Gastroesophageal sphincter (tissue), 4 donors: ENCODE measurements at regions not wholly inside any gene's neighbourhood (a gene's known extent, or its start where the extent isn't known, plus 50 kb on each side); places are given as distances from the start of the nearest gene placed in this dataset.

Source experiments
- ATAC-seq: fragments of 150-250 bp; one replicate; pipeline ENCODE4 v1.9.1; 2016; ENCODE audit warnings: mild to moderate bottlenecking, moderate library complexity
- H3K27ac ChIP-seq, 4 donors: fragments of 200-600 bp; sonication (generic) in 3 of 4; 1 replicate in 3 of 4; 2 replicates in 1 of 4; pipeline ENCODE4 v1.5.1; 2016 to 2019
- H3K27me3 ChIP-seq: fragments of 200-600 bp; sonication (generic); one replicate; pipeline ENCODE4 v1.5.1; 2019
- H3K36me3 ChIP-seq, 2 donors: fragments of 200-600 bp; sonication (generic); one replicate each; pipeline ENCODE4 v1.5.1; 2019; ENCODE audit warnings: control low read depth in 1 of 2
- H3K4me1 ChIP-seq, 3 donors: fragments of 200-600 bp; sonication (generic); 1 replicate in 2 of 3; 2 replicates in 1 of 3; pipeline ENCODE4 v1.5.1; 2016 to 2019; ENCODE audit warnings: control low read depth in 2 of 3
- H3K4me3 ChIP-seq, 2 donors: fragments of 200-600 bp; sonication (generic); one replicate each; pipeline ENCODE4 v1.5.1; 2019; ENCODE audit warnings: mild to moderate bottlenecking in 1 of 2, moderate library complexity in 1 of 2
- H3K9me3 ChIP-seq, 3 donors: fragments of 200-600 bp; sonication (generic); one replicate each; pipeline ENCODE4 v1.5.1; 2017 to 2019; ENCODE audit warnings: control low read depth in 2 of 3
- CTCF ChIP-seq, 4 experiments: fragments of 200-600 bp in 2 of 4; fragments of 450-650 bp in 2 of 4; sonication (generic) in 1 of 4; IDR thresholded peaks; one replicate each; pipeline ENCODE4 v1.5.1; 2017 to 2019; ENCODE audit warnings: antibody characterized with exemption in 4 of 4, mild to moderate bottlenecking in 2 of 4, moderate library complexity in 2 of 4
- EP300 ChIP-seq: sonication (generic); formaldehyde crosslinking; IDR thresholded peaks from one replicate; pipeline ENCODE4 v1.6.1; 2017; ENCODE audit warnings: antibody characterized with exemption, mild to moderate bottlenecking
- POLR2A ChIP-seq, 2 donors: fragments of 450-650 bp; IDR thresholded peaks; one replicate each; pipeline ENCODE4 v1.6.1; 2017; ENCODE audit warnings: antibody characterized with exemption in 2 of 2, mild to moderate bottlenecking in 2 of 2, moderate library complexity in 1 of 2
- POLR2AphosphoS5 ChIP-seq: sonication (generic); formaldehyde crosslinking; IDR thresholded peaks from one replicate; pipeline ENCODE4 v1.6.1; 2017; ENCODE audit warnings: antibody characterized with exemption
- WGBS, 2 donors: methylation state at CpG; one replicate each; pipeline ENCODE4 v1.1.5; 2018; ENCODE audit warnings: low coverage in 1 of 2; 5-methylcytosine and 5-hydroxymethylcytosine counted together

- H3K4me3 ChIP-seq: no peak overlapping the region
- H3K27me3 ChIP-seq: no peaks in the 10 kb centered on the region
- H3K36me3 ChIP-seq: peaks cover 0 to 77% of the 10 kb centered on the region in 2 donors
- H3K9me3 ChIP-seq: peaks cover 0 to 5% (median 0%) of the 10 kb centered on the region in 3 donors
- peak overlapping the region in 2 of 4 donors; percentile 2 to 53 for H3K27ac ChIP-seq
- TF ChIP-seq POLR2AphosphoS5 (no peak), EP300 (no peak), POLR2A (IDR thresholded peaks at IDR 0.05) (no peak), CTCF (IDR thresholded peaks at IDR 0.05) (no peak)
- WGBS, 2 donors: 30 to 42% methylated on average over 4 of the region's 4 CpGs
- peaks cover 0 to 41% (median 10%) of the 10 kb centered on the region in 3 donors for H3K4me1 ChIP-seq
- no peak for ATAC-seq
These were observed 103.3 kb downstream of the NCOR2 start for GRCh38 chr12:124464062-124464461.

- Histone ChIP-seq H3K9me3 (peaks cover 0 to 4% (median 0%) of the 10 kb centered on the region in 3 donors), H3K4me3 (no peak overlapping the region), H3K4me1 (peaks cover 0 to 46% (median 11%) of the 10 kb centered on the region in 3 donors), H3K36me3 (peaks cover 0 to 80% of the 10 kb centered on the region in 2 donors), H3K27ac (peak overlapping the region in 3 of 4 donors; percentile 44 to 55 (median 53)), H3K27me3 (no peaks in the 10 kb centered on the region)
- TF ChIP-seq CTCF (IDR thresholded peaks at IDR 0.05) (no peak), EP300 (no peak), POLR2AphosphoS5 (no peak), POLR2A (IDR thresholded peaks at IDR 0.05) (no peak)
- no peak for ATAC-seq
- 30% methylated on average over 2 of the region's 23 CpGs; no CpG with 5 or more reads in 1 of the 2 donors for WGBS, 2 donors
These were observed 104.0 kb downstream of the NCOR2 start for GRCh38 chr12:124463341-124463921.

GRCh38 chr12:124462750-124463149 is 104.7 kb downstream of the NCOR2 start:
- H3K36me3 ChIP-seq: peaks cover 0 to 81% of the 10 kb centered on the region in 2 donors
- peaks cover 0 to 4% (median 0%) of the 10 kb centered on the region in 3 donors for H3K9me3 ChIP-seq
- no peak overlapping the region for H3K4me3 ChIP-seq
- peaks cover 0 to 53% (median 18%) of the 10 kb centered on the region in 3 donors for H3K4me1 ChIP-seq
- TF ChIP-seq POLR2A (IDR thresholded peaks at IDR 0.05) (no peak), CTCF (IDR thresholded peaks at IDR 0.05) (no peak), POLR2AphosphoS5 (no peak), EP300 (no peak)
- peak overlapping the region in 3 of 4 donors; percentile 44 to 55 (median 53) for H3K27ac ChIP-seq
- H3K27me3 ChIP-seq: no peaks in the 10 kb centered on the region
- WGBS, 2 donors: 39 to 42% methylated on average over 9 of the region's 9 CpGs
- no peak for ATAC-seq

- 68 to 73% methylated on average over 7 to 9 of the region's 22 CpGs for WGBS, 2 donors
- no peak for TF ChIP-seq EP300
- TF ChIP-seq POLR2A (IDR thresholded peaks at IDR 0.05): no peak
- TF ChIP-seq POLR2AphosphoS5: no peak
- no peak for TF ChIP-seq CTCF (IDR thresholded peaks at IDR 0.05)
- H3K36me3 ChIP-seq: peaks cover 0 to 81% of the 10 kb centered on the region in 2 donors
These were observed 105.4 kb downstream of the NCOR2 start for GRCh38 chr12:124461851-124462623.

More at GRCh38 chr12:124461851-124462623, 105.4 kb downstream of the NCOR2 start:
- no peak for ATAC-seq
- Histone ChIP-seq H3K4me1 (peaks cover 0 to 60% (median 21%) of the 10 kb centered on the region in 3 donors), H3K27me3 (no peaks in the 10 kb centered on the region), H3K27ac (peak overlapping the region in 2 of 4 donors; percentile 53 to 55), H3K4me3 (no peak overlapping the region), H3K9me3 (peaks cover 0 to 4% (median 0%) of the 10 kb centered on the region in 3 donors)
